ENCODE measurements at regions not wholly inside any gene's neighbourhood (a gene's known extent, or its start where the extent isn't known, plus 50 kb on each side); places are given as distances from the start of the nearest gene placed in this dataset.

- Mint-ChIP-seq H3K4me1 (no peaks in the 10 kb centered on the region), H3K27ac (no peak overlapping the region), H3K36me3 (no peaks in the 10 kb centered on the region), H3K4me3 (no peak overlapping the region), H3K9me3 (peaks cover 3% of the 10 kb centered on the region)
- ATAC-seq (no peak), DNase-seq (ENCODE audit: low spot score in 2 of 2) (no peak)
Observed at GRCh38 chr12:71024827-71025226, 104.3 kb upstream of the PTPRR start.

GRCh38 chr12:71024281-71024680 is 103.7 kb upstream of the PTPRR start:
- DNase-seq (ENCODE audit: low spot score in 2 of 2) (no peak), ATAC-seq (no peak)
- H3K4me1 Mint-ChIP-seq, result no peaks in the 10 kb centered on the region
- no peaks in the 10 kb centered on the region for H3K36me3 Mint-ChIP-seq
- H3K4me3 Mint-ChIP-seq, result no peak overlapping the region
- peaks cover 3% of the 10 kb centered on the region for H3K9me3 Mint-ChIP-seq
- H3K27ac Mint-ChIP-seq, result no peak overlapping the region

- no peaks in the 10 kb centered on the region for H3K4me1 Mint-ChIP-seq
- peaks cover 8% of the 10 kb centered on the region for H3K9me3 Mint-ChIP-seq
- DNase-seq (ENCODE audit: low spot score in 2 of 2) (no peak), ATAC-seq (no peak)
- no peak overlapping the region for H3K4me3 Mint-ChIP-seq
- H3K36me3 Mint-ChIP-seq, result no peaks in the 10 kb centered on the region
- no peak overlapping the region for H3K27ac Mint-ChIP-seq
Observed at GRCh38 chr12:71021491-71021890, 101.0 kb upstream of the PTPRR start.

- no peaks in the 10 kb centered on the region for H3K36me3 Mint-ChIP-seq
- H3K4me3 Mint-ChIP-seq, result no peak overlapping the region
- H3K4me1 Mint-ChIP-seq, result no peaks in the 10 kb centered on the region
- H3K9me3 Mint-ChIP-seq, result peaks cover 8% of the 10 kb centered on the region
- H3K27ac Mint-ChIP-seq, result no peak overlapping the region
- ATAC-seq (no peak), DNase-seq (ENCODE audit: low spot score in 2 of 2) (no peak)
Observed at GRCh38 chr12:71019282-71019831, 98.8 kb upstream of the PTPRR start.

- Mint-ChIP-seq H3K9me3 (peaks cover 8% of the 10 kb centered on the region), H3K36me3 (no peaks in the 10 kb centered on the region), H3K4me1 (no peaks in the 10 kb centered on the region), H3K27ac (no peak overlapping the region), H3K4me3 (no peak overlapping the region)
- DNase-seq (ENCODE audit: low spot score in 2 of 2), result no peak
- ATAC-seq, result no peak
Observed at GRCh38 chr12:71018682-71019081, 98.1 kb upstream of the PTPRR start.

GRCh38 chr12:71014180-71014785 is 93.7 kb upstream of the PTPRR start:
- Mint-ChIP-seq H3K9me3 (peaks cover 8% of the 10 kb centered on the region), H3K27ac (no peak overlapping the region), H3K4me1 (no peaks in the 10 kb centered on the region), H3K4me3 (no peak overlapping the region), H3K36me3 (no peaks in the 10 kb centered on the region)
- DNase-seq (ENCODE audit: low spot score in 2 of 2) (no peak), ATAC-seq (no peak)

- peaks cover 3% of the 10 kb centered on the region for H3K9me3 Mint-ChIP-seq
- ATAC-seq (no peak), DNase-seq (ENCODE audit: low spot score in 2 of 2) (no peak)
- H3K27ac Mint-ChIP-seq, result no peak overlapping the region
- no peaks in the 10 kb centered on the region for H3K36me3 Mint-ChIP-seq
- no peaks in the 10 kb centered on the region for H3K4me1 Mint-ChIP-seq
- no peak overlapping the region for H3K4me3 Mint-ChIP-seq
Observed at GRCh38 chr12:71011261-71011660, 90.7 kb upstream of the PTPRR start.

- H3K9me3 Mint-ChIP-seq, result peaks cover 3% of the 10 kb centered on the region
Observed at GRCh38 chr12:71010143-71010479, 89.6 kb upstream of the PTPRR start.

GRCh38 chr12:71009430-71010142 is 89.0 kb upstream of the PTPRR start:
- DNase-seq (ENCODE audit: low spot score in 2 of 2) (no peak), ATAC-seq (no peak)
- no peak overlapping the region for H3K27ac Mint-ChIP-seq
- H3K36me3 Mint-ChIP-seq, result no peaks in the 10 kb centered on the region
- H3K4me1 Mint-ChIP-seq, result no peaks in the 10 kb centered on the region
- peaks cover 3% of the 10 kb centered on the region for H3K9me3 Mint-ChIP-seq
- no peak overlapping the region for H3K4me3 Mint-ChIP-seq

More at GRCh38 chr12:71010143-71010479, 89.6 kb upstream of the PTPRR start:
- Mint-ChIP-seq H3K27ac (no peak overlapping the region), H3K36me3 (no peaks in the 10 kb centered on the region), H3K4me1 (no peaks in the 10 kb centered on the region), H3K4me3 (no peak overlapping the region)
- peak; percentile 31 for ATAC-seq
- no peak for DNase-seq (ENCODE audit: low spot score in 2 of 2)

- no peaks in the 10 kb centered on the region for H3K4me1 Mint-ChIP-seq
- H3K4me3 Mint-ChIP-seq, result no peak overlapping the region
- DNase-seq (ENCODE audit: low spot score in 2 of 2) (no peak), ATAC-seq (no peak)
- no peaks in the 10 kb centered on the region for H3K36me3 Mint-ChIP-seq
- no peak overlapping the region for H3K27ac Mint-ChIP-seq
- peaks cover 3% of the 10 kb centered on the region for H3K9me3 Mint-ChIP-seq
Observed at GRCh38 chr12:71008616-71009015, 88.1 kb upstream of the PTPRR start.

- peaks cover 5% of the 10 kb centered on the region for H3K9me3 Mint-ChIP-seq
- ATAC-seq (no peak), DNase-seq (ENCODE audit: low spot score in 2 of 2) (no peak)
- H3K4me1 Mint-ChIP-seq, result no peaks in the 10 kb centered on the region
- no peak overlapping the region for H3K27ac Mint-ChIP-seq
- H3K4me3 Mint-ChIP-seq, result no peak overlapping the region
- H3K36me3 Mint-ChIP-seq, result no peaks in the 10 kb centered on the region
Observed at GRCh38 chr12:71007781-71008404, 87.4 kb upstream of the PTPRR start.

GRCh38 chr12:71007020-71007419 is 86.5 kb upstream of the PTPRR start:
- no peak for ATAC-seq

GRCh38 chr12:71005166-71005565 is 84.6 kb upstream of the PTPRR start:
- DNase-seq (ENCODE audit: low spot score in 2 of 2), result no peak
- no peaks in the 10 kb centered on the region for H3K4me1 Mint-ChIP-seq
- peaks cover 6% of the 10 kb centered on the region for H3K9me3 Mint-ChIP-seq
- H3K4me3 Mint-ChIP-seq, result no peak overlapping the region
- no peaks in the 10 kb centered on the region for H3K36me3 Mint-ChIP-seq
- no peak overlapping the region for H3K27ac Mint-ChIP-seq
- no peak for ATAC-seq

More at GRCh38 chr12:71007020-71007419, 86.5 kb upstream of the PTPRR start:
- H3K4me1 Mint-ChIP-seq, result no peaks in the 10 kb centered on the region
- peaks cover 5% of the 10 kb centered on the region for H3K9me3 Mint-ChIP-seq
- no peak overlapping the region for H3K4me3 Mint-ChIP-seq
- no peak overlapping the region for H3K27ac Mint-ChIP-seq
- no peak for DNase-seq (ENCODE audit: low spot score in 2 of 2)
- H3K36me3 Mint-ChIP-seq, result no peaks in the 10 kb centered on the region

- no peak overlapping the region for H3K27ac Mint-ChIP-seq
- H3K4me1 Mint-ChIP-seq, result no peaks in the 10 kb centered on the region
- no peaks in the 10 kb centered on the region for H3K36me3 Mint-ChIP-seq
- no peak for DNase-seq (ENCODE audit: low spot score in 2 of 2)
- no peak overlapping the region for H3K4me3 Mint-ChIP-seq
- no peak for ATAC-seq
- H3K9me3 Mint-ChIP-seq, result peaks cover 6% of the 10 kb centered on the region
Observed at GRCh38 chr12:71004578-71004977, 84.0 kb upstream of the PTPRR start.

- ATAC-seq (no peak), DNase-seq (ENCODE audit: low spot score in 2 of 2) (no peak)
- Mint-ChIP-seq H3K4me1 (no peaks in the 10 kb centered on the region), H3K27ac (no peak overlapping the region), H3K36me3 (no peaks in the 10 kb centered on the region), H3K9me3 (peaks cover 6% of the 10 kb centered on the region), H3K4me3 (no peak overlapping the region)
Observed at GRCh38 chr12:71000748-71001147, 80.2 kb upstream of the PTPRR start.

- ATAC-seq, result no peak
- no peak overlapping the region for H3K4me3 Mint-ChIP-seq
Observed at GRCh38 chr12:71000255-71000654, 79.7 kb upstream of the PTPRR start.

More at GRCh38 chr12:71000255-71000654, 79.7 kb upstream of the PTPRR start:
- H3K36me3 Mint-ChIP-seq, result no peaks in the 10 kb centered on the region
- peaks cover 6% of the 10 kb centered on the region for H3K9me3 Mint-ChIP-seq
- no peak for DNase-seq (ENCODE audit: low spot score in 2 of 2)
- no peaks in the 10 kb centered on the region for H3K4me1 Mint-ChIP-seq
- no peak overlapping the region for H3K27ac Mint-ChIP-seq
